Fibroblast of lung (primary cell): ENCODE measurements at regions not wholly inside any gene's neighbourhood (a gene's known extent, or its start where the extent isn't known, plus 50 kb on each side); places are given as distances from the start of the nearest gene placed in this dataset.

Experiments
- CTCF ChIP-seq, 2 donors: IDR thresholded peaks in 1 of 2; conservative IDR thresholded peaks in 1 of 2; 1 replicate in 1 of 2; 2 replicates in 1 of 2; pipeline ENCODE4 v1.5.1; 2011 to 2012; ENCODE audit warnings: low read length in 2 of 2, control low read depth in 1 of 2, inconsistent platforms in 1 of 2, low read depth in 1 of 2, mild to moderate bottlenecking in 1 of 2
- EZH2 ChIP-seq: IDR thresholded peaks from 2 replicates; pipeline ENCODE4 v1.5.1; 2012; ENCODE audit warnings: low read length, control low read depth, mild to moderate bottlenecking; ENCODE audit errors: missing control alignments

- no peak for TF ChIP-seq CTCF (conservative IDR thresholded peaks at IDR 0.05 in 1 of 2, IDR thresholded peaks at IDR 0.05 in 1 of 2; ENCODE audit: low read depth in 1 of 2, low read length in 2 of 2)
- no peak for TF ChIP-seq EZH2
These were observed 52.4 kb upstream of the BLCAP start for GRCh38 chr20:37580069-37580468.
